Parathyroid adenoma (tissue), 2 donors: ENCODE measurements at regions not wholly inside any gene's neighbourhood (a gene's known extent, or its start where the extent isn't known, plus 50 kb on each side); places are given as distances from the start of the nearest gene placed in this dataset.

Experiments used
- H2AFZ ChIP-seq: fragments of 300-600 bp; sonication (generic); one replicate; pipeline ENCODE4 v1.7.0; 2017; ENCODE audit warnings: antibody characterized with exemption, mild to moderate bottlenecking
- H3K27ac ChIP-seq: fragments of 300-600 bp; sonication (generic); one replicate; pipeline ENCODE4 v1.7.0; 2017
- H3K27me3 ChIP-seq: fragments of 300-600 bp; sonication (generic); one replicate; pipeline ENCODE4 v1.7.0; 2017; ENCODE audit warnings: low read length; ENCODE audit not compliant: control insufficient read depth, insufficient read depth
- H3K36me3 ChIP-seq: fragments of 300-600 bp; sonication (generic); one replicate; pipeline ENCODE4 v1.7.0; 2017; ENCODE audit warnings: low read length; ENCODE audit not compliant: control insufficient read depth, insufficient read depth
- H3K4me1 ChIP-seq: fragments of 300-600 bp; sonication (generic); one replicate; pipeline ENCODE4 v1.7.0; 2017; ENCODE audit warnings: control low read depth
- H3K4me2 ChIP-seq: fragments of 300-600 bp; sonication (generic); one replicate; pipeline ENCODE4 v1.7.0; 2017; ENCODE audit warnings: low read length
- H3K4me3 ChIP-seq: fragments of 300-600 bp; sonication (generic); one replicate; pipeline ENCODE4 v1.7.0; 2017; ENCODE audit warnings: low read depth, low read length
- H3K79me2 ChIP-seq: fragments of 300-600 bp; sonication (generic); one replicate; pipeline ENCODE4 v1.7.0; 2017; ENCODE audit warnings: control low read depth
- H3K9ac ChIP-seq: fragments of 300-600 bp; sonication (generic); one replicate; pipeline ENCODE4 v1.7.0; 2017; ENCODE audit warnings: mild to moderate bottlenecking
- H3K9me3 ChIP-seq: fragments of 300-600 bp; sonication (generic); one replicate; pipeline ENCODE4 v1.7.0; 2017; ENCODE audit warnings: low read length; ENCODE audit not compliant: control insufficient read depth
- TF ChIP-seq, protein P1 (sequence below): fragments of 300-600 bp; sonication (generic); IDR thresholded peaks from one replicate; pipeline ENCODE4 v1.7.0; 2017; ENCODE audit warnings: antibody characterized with exemption, mild to moderate bottlenecking
- donor health status: primary hyperparathyroidism.

DNA sequence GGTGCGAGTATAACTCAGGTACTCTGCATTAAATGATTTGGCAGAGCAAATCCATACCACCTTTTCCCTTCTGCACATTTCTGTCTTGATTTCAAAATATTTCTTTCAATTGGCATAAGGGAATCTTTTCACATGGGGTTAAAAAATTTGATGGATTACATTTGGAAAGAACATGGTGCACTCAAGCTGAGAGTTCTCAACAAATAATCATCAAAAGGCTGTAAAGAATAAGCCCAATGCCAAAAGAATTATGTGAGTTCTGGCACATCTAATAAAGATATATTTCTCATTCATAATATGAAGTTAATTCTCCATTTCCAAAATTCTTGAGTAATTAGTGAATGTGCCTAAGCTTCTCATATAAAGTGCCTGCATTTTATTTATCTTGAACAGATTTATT, 223.1 kb downstream of the GPR37 start:
- H2AFZ ChIP-seq: no peak overlapping the region
- no peak overlapping the region for H3K27ac ChIP-seq
- TF ChIP-seq, protein P1, sequence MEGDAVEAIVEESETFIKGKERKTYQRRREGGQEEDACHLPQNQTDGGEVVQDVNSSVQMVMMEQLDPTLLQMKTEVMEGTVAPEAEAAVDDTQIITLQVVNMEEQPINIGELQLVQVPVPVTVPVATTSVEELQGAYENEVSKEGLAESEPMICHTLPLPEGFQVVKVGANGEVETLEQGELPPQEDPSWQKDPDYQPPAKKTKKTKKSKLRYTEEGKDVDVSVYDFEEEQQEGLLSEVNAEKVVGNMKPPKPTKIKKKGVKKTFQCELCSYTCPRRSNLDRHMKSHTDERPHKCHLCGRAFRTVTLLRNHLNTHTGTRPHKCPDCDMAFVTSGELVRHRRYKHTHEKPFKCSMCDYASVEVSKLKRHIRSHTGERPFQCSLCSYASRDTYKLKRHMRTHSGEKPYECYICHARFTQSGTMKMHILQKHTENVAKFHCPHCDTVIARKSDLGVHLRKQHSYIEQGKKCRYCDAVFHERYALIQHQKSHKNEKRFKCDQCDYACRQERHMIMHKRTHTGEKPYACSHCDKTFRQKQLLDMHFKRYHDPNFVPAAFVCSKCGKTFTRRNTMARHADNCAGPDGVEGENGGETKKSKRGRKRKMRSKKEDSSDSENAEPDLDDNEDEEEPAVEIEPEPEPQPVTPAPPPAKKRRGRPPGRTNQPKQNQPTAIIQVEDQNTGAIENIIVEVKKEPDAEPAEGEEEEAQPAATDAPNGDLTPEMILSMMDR: no peak
- no peak overlapping the region for H3K9ac ChIP-seq
- no peak overlapping the region for H3K4me3 ChIP-seq
- no peaks in the 10 kb centered on the region for H3K27me3 ChIP-seq
- H3K79me2 ChIP-seq: no peaks in the 10 kb centered on the region
- H3K4me2 ChIP-seq: no peak overlapping the region
- H3K4me1 ChIP-seq: no peaks in the 10 kb centered on the region
- no peaks in the 10 kb centered on the region for H3K36me3 ChIP-seq
- H3K9me3 ChIP-seq: no peaks in the 10 kb centered on the region

DNA sequence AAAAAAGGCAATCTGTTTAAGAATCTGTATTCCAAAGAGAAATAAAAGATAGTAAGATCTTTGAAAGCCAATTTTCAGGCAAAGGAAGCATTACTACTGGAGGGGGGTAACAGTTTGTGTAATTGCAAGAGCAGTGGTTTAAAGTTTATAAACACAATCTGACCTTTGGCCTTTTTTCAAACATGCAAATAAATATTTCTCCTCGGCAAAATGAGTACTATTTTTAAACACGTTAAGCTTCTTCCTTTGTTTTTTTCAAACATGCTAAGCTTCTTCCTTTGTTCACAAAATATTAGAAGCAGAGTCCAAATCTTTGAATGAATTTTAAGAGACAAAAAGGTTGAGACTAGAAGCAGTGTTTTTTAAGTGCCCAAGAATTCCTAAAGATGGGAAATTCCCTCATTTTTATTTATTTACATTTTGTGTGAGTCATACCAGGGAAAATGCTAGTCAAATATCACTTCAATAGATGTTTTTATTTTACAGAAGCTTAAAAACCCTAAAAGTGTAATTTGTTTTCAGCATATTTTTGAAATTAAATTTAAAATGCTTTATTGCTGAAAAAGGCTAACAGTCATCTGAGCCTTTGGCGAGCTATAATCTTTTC, 229.3 kb downstream of the GPR37 start:
- H3K4me1 ChIP-seq: no peaks in the 10 kb centered on the region
- no peak overlapping the region for H3K4me3 ChIP-seq
- no peak overlapping the region for H2AFZ ChIP-seq
- no peak overlapping the region for H3K9ac ChIP-seq
- no peaks in the 10 kb centered on the region for H3K36me3 ChIP-seq
- no peaks in the 10 kb centered on the region for H3K9me3 ChIP-seq
- TF ChIP-seq, protein P1: no peak
- H3K27me3 ChIP-seq: no peaks in the 10 kb centered on the region
- no peak overlapping the region for H3K27ac ChIP-seq
- no peaks in the 10 kb centered on the region for H3K79me2 ChIP-seq
- no peak overlapping the region for H3K4me2 ChIP-seq

DNA sequence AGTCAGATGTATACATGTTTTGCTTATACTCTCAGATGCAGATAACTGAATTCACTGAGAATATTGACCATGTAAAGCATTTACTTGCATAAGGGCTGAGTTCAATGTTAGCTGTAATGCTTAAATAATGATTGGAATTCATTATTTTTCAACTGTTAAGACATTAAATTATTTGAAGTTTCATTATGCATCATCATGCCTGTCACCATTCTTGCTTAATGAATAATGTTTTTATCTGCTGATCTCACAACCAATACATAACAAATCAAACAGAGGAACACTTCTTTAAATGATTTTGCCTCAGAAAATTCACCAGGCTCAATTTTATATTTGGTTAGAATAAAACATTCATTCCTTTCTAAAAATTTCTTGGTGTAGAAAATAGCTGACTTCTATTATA, 233.4 kb downstream of the GPR37 start:
- TF ChIP-seq, protein P1: no peak
- Histone ChIP-seq H3K79me2 (no peaks in the 10 kb centered on the region), H3K4me1 (no peaks in the 10 kb centered on the region), H3K4me2 (no peak overlapping the region), H3K9ac (no peak overlapping the region), H3K9me3 (no peaks in the 10 kb centered on the region), H3K36me3 (no peaks in the 10 kb centered on the region), H3K27me3 (no peaks in the 10 kb centered on the region), H2AFZ (no peak overlapping the region), H3K27ac (no peak overlapping the region), H3K4me3 (no peak overlapping the region)

DNA sequence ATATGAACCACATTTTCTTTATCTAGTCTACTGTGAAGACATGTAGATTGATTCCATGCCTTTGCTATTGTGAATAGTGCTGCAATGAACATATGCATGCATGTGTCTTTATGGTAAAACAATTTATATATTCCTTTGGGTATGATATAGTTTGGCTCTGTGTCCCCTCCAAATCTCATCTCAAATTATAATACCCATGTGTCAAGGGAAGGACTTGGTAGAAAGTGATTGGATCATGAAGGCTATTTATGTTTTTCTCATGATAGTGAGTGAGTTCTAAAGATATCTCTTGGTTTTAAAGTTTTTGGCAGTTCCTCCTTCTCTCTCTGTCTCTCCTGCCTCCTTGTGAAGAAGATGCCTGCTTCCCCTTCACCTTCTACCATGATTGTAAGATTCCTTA, 248.7 kb downstream of the GPR37 start:
- Histone ChIP-seq H3K9ac (no peak overlapping the region), H2AFZ (no peak overlapping the region), H3K4me3 (no peak overlapping the region), H3K4me1 (no peaks in the 10 kb centered on the region), H3K36me3 (no peaks in the 10 kb centered on the region), H3K27me3 (no peaks in the 10 kb centered on the region), H3K9me3 (no peaks in the 10 kb centered on the region), H3K4me2 (no peak overlapping the region), H3K79me2 (no peaks in the 10 kb centered on the region), H3K27ac (no peak overlapping the region)
- TF ChIP-seq, protein P1: no peak

DNA sequence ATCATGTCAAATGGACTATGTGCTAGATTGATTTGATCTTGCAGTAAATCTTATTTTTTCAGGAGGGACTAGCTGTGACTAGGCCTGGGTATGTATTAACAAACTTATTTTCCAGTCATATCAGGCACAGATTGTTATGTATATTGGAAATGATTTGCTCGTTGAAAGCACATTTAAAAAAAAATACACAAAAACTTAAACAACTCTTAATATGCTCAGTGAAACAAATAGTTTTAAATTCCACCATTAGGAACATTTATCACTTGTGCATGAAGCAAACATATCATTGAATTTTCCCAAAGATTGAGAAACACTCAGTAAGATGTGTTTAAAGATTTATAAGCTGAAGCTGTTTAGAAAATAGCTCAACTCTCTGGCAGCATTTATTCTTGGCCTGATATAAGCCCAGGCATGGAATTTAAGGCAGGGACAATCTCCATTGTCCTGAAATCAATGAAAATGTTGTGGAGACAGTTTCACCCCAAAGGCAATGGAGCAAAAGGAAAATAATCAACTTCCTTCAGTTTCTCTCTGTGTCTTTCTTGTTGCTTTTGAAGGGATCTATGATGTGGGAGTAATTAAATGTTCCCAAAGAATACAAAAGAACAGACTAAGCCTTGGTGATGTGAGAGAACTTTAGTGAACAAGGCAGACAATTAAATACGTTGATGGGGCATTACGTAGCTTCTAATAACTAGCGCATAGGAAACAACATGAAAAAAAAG, 250.3 kb downstream of the GPR37 start:
- Histone ChIP-seq H3K27me3 (no peaks in the 10 kb centered on the region), H2AFZ (no peak overlapping the region), H3K36me3 (no peaks in the 10 kb centered on the region), H3K9me3 (peaks cover 2% of the 10 kb centered on the region), H3K79me2 (no peaks in the 10 kb centered on the region), H3K4me3 (no peak overlapping the region), H3K27ac (no peak overlapping the region), H3K9ac (no peak overlapping the region), H3K4me2 (no peak overlapping the region), H3K4me1 (no peaks in the 10 kb centered on the region)
- TF ChIP-seq, protein P1: no peak
